HEK293 (cell line): ENCODE measurements at regions not wholly inside any gene's neighbourhood (a gene's known extent, or its start where the extent isn't known, plus 50 kb on each side); places are given as distances from the start of the nearest gene placed in this dataset.

Experiments
- CTCF ChIA-PET: fragments of 350-600 bp; formaldehyde crosslinking; extraction: SDS; loops from one replicate; lab custom pipeline; 2021; ENCODE audit warnings: antibody characterized with exemption; lab: Yijun Ruan, JAX
- POLR2A ChIA-PET: fragments of 300-600 bp; formaldehyde crosslinking; extraction: SDS; loops from one replicate; lab custom pipeline; 2020; ENCODE audit warnings: antibody characterized with exemption, inconsistent platforms; lab: Yijun Ruan, JAX
- H3K27ac ChIP-seq: fragments of 200-500 bp; sonication (Bioruptor generic); 2 replicates; pipeline ENCODE4 v1.5.1; 2014; ENCODE audit warnings: low read depth, low read length, control low read depth, inconsistent platforms; ENCODE audit errors: extremely low read depth
- H3K36me3 ChIP-seq, 2 experiments: fragments of 200-500 bp in 1 of 2; sonication (Bioruptor generic) in 1 of 2; 1 replicate in 1 of 2; 2 replicates in 1 of 2; pipeline ENCODE4 v1.5.1; 2014 to 2017; ENCODE audit warnings: inconsistent platforms in 2 of 2, low read length in 2 of 2; ENCODE audit not compliant: control insufficient read depth in 2 of 2, insufficient read depth in 1 of 2
- H3K4me1 ChIP-seq: fragments of 200-500 bp; sonication (Bioruptor generic); 2 replicates; pipeline ENCODE4 v1.5.1; 2014; ENCODE audit warnings: mild to moderate bottlenecking, low read length, inconsistent platforms; ENCODE audit not compliant: control insufficient read depth, insufficient read depth
- H3K4me3 ChIP-seq: 2 replicates; pipeline ENCODE4 v1.5.1; 2011; ENCODE audit warnings: low read depth, mild to moderate bottlenecking, control low read depth, low read length, moderate library complexity
- H3K9me3 ChIP-seq: fragments of 200-500 bp; sonication (Bioruptor generic); 2 replicates; pipeline ENCODE4 v1.5.1; 2014; ENCODE audit warnings: low read depth, low read length, inconsistent platforms; ENCODE audit not compliant: control insufficient read depth, insufficient read depth
- BCL11B ChIP-seq: fragments of 450-650 bp; formaldehyde crosslinking; IDR thresholded peaks from 2 replicates; pipeline ENCODE4 v1.5.1; 2016; ENCODE audit warnings: low read depth, missing biosample characterization, missing genetic modification characterization
- EGR2 ChIP-seq: fragments of 450-650 bp; formaldehyde crosslinking; IDR thresholded peaks from 2 replicates; pipeline ENCODE4 v1.5.1; 2016; ENCODE audit warnings: low read depth, missing biosample characterization, missing genetic modification characterization
- ELK4 ChIP-seq: IDR thresholded peaks from 2 replicates; pipeline ENCODE4 v1.6.1; 2011; ENCODE audit warnings: mild to moderate bottlenecking, low read depth, low read length, borderline replicate concordance
- GFI1B ChIP-seq: fragments of 450-650 bp; formaldehyde crosslinking; IDR thresholded peaks from 2 replicates; pipeline ENCODE4 v1.5.1; 2016; ENCODE audit warnings: missing biosample characterization, missing genetic modification characterization
- GLIS1 ChIP-seq: fragments of 450-650 bp; formaldehyde crosslinking; IDR thresholded peaks from 2 replicates; pipeline ENCODE4 v1.5.1; 2016; ENCODE audit warnings: missing biosample characterization, missing genetic modification characterization
- KLF1 ChIP-seq: fragments of 450-650 bp; formaldehyde crosslinking; IDR thresholded peaks from 2 replicates; pipeline ENCODE4 v1.5.1; 2016; ENCODE audit warnings: missing biosample characterization, missing genetic modification characterization
- OSR2 ChIP-seq: fragments of 450-650 bp; formaldehyde crosslinking; IDR thresholded peaks from 2 replicates; pipeline ENCODE4 v1.5.1; 2016; ENCODE audit warnings: missing biosample characterization, missing genetic modification characterization
- PRDM1 ChIP-seq: fragments of 450-650 bp; formaldehyde crosslinking; IDR thresholded peaks from 2 replicates; pipeline ENCODE4; 2016; ENCODE audit warnings: missing biosample characterization, missing genetic modification characterization
- ZEB2 ChIP-seq: fragments of 450-650 bp; formaldehyde crosslinking; IDR thresholded peaks from 2 replicates; pipeline ENCODE4 v1.5.1; 2016; ENCODE audit warnings: missing biosample characterization, missing genetic modification characterization
- ZFP37 ChIP-seq: fragments of 450-650 bp; formaldehyde crosslinking; IDR thresholded peaks from 2 replicates; pipeline ENCODE4 v1.5.1; 2016; ENCODE audit warnings: missing biosample characterization, missing genetic modification characterization
- ZFP69B ChIP-seq: fragments of 450-650 bp; formaldehyde crosslinking; IDR thresholded peaks from 2 replicates; pipeline ENCODE4 v1.5.1; 2016; ENCODE audit warnings: missing biosample characterization, missing genetic modification characterization
- ZNF140 ChIP-seq: fragments of 450-650 bp; formaldehyde crosslinking; IDR thresholded peaks from 2 replicates; pipeline ENCODE4 v1.5.1; 2016; ENCODE audit warnings: missing biosample characterization, missing genetic modification characterization
- ZNF174 ChIP-seq: fragments of 450-650 bp; formaldehyde crosslinking; IDR thresholded peaks from 2 replicates; pipeline ENCODE4 v1.5.0; 2017; ENCODE audit warnings: missing biosample characterization, mild to moderate bottlenecking, missing genetic modification characterization
- ZNF221 ChIP-seq: fragments of 450-650 bp; formaldehyde crosslinking; IDR thresholded peaks from 2 replicates; pipeline ENCODE4 v1.5.1; 2017; ENCODE audit warnings: missing biosample characterization, missing genetic modification characterization, borderline replicate concordance
- ZNF26 ChIP-seq: fragments of 450-650 bp; formaldehyde crosslinking; IDR thresholded peaks from 2 replicates; pipeline ENCODE4 v1.5.1; 2016; ENCODE audit warnings: missing biosample characterization, missing genetic modification characterization
- ZNF335 ChIP-seq: fragments of 450-650 bp; formaldehyde crosslinking; conservative IDR thresholded peaks from 2 replicates; pipeline ENCODE4 v1.5.1; 2016; ENCODE audit warnings: missing biosample characterization, missing genetic modification characterization
- ZNF404 ChIP-seq: fragments of 450-650 bp; formaldehyde crosslinking; IDR thresholded peaks from 2 replicates; pipeline ENCODE4 v1.5.1; 2017; ENCODE audit warnings: missing biosample characterization, missing genetic modification characterization
- ZNF529 ChIP-seq: fragments of 450-650 bp; formaldehyde crosslinking; IDR thresholded peaks from 2 replicates; pipeline ENCODE4 v1.5.1; 2017; ENCODE audit warnings: missing genetic modification characterization, missing biosample characterization; ENCODE audit not compliant: insufficient replicate concordance
- ZNF596 ChIP-seq: fragments of 450-650 bp; IDR thresholded peaks from 2 replicates; pipeline ENCODE4 v1.5.0; 2018; ENCODE audit warnings: missing biosample characterization, mild to moderate bottlenecking, missing genetic modification characterization, moderate library complexity
- ZNF600 ChIP-seq: fragments of 450-650 bp; formaldehyde crosslinking; IDR thresholded peaks from 2 replicates; pipeline ENCODE4 v1.5.1; 2016; ENCODE audit warnings: missing biosample characterization, missing genetic modification characterization
- ZNF660 ChIP-seq: fragments of 450-650 bp; IDR thresholded peaks from 2 replicates; pipeline ENCODE4 v1.5.1; 2018; ENCODE audit warnings: missing biosample characterization, mild to moderate bottlenecking, missing genetic modification characterization
- ZNF677 ChIP-seq: fragments of 450-650 bp; IDR thresholded peaks from 2 replicates; pipeline ENCODE4 v1.5.0; 2018; ENCODE audit warnings: missing biosample characterization, mild to moderate bottlenecking, missing genetic modification characterization, moderate library complexity
- ZNF837 ChIP-seq: fragments of 450-650 bp; formaldehyde crosslinking; IDR thresholded peaks from 2 replicates; pipeline ENCODE4 v1.5.1; 2016; ENCODE audit warnings: missing biosample characterization, missing genetic modification characterization
- ZXDB ChIP-seq: fragments of 450-650 bp; formaldehyde crosslinking; IDR thresholded peaks from 2 replicates; pipeline ENCODE4 v1.5.1; 2016; ENCODE audit warnings: missing biosample characterization, missing genetic modification characterization
- TF ChIP-seq, protein P1 (sequence below): fragments of 450-650 bp; formaldehyde crosslinking; IDR thresholded peaks from 2 replicates; pipeline ENCODE4 v1.5.1; 2016; ENCODE audit warnings: missing biosample characterization, missing genetic modification characterization, low read depth
- TF ChIP-seq, protein P2 (sequence below): fragments of 450-650 bp; formaldehyde crosslinking; IDR thresholded peaks from 2 replicates; pipeline ENCODE4 v1.5.1; 2016; ENCODE audit warnings: missing biosample characterization, missing genetic modification characterization
- TF ChIP-seq, protein P3 (sequence below): fragments of 450-650 bp; formaldehyde crosslinking; IDR thresholded peaks from 2 replicates; pipeline ENCODE4 v1.5.1; 2016; ENCODE audit warnings: missing biosample characterization, missing genetic modification characterization

DNA sequence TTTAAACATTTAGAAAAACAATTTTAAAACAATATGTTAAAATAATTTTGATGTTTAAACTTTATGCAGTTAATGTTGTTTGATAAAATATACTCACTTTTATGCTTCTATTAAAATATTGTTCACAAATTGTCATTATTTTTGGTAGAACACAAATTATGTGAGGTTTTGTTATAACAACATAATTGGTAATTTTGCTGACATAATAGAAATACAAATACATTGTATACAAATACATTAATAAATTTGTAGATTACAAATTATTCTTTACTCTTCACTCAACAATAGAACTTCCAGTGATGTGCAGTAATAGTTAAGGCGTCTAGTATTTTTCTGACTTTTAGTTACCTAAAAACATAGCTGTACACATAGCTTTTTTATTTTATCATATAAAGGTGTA lies 1472.4 kb upstream of the ADGRL3 start:
- Histone ChIP-seq H3K9me3 (no peaks in the 10 kb centered on the region), H3K4me1 (no peaks in the 10 kb centered on the region), H3K27ac (no peak overlapping the region), H3K36me3 (no peaks in the 10 kb centered on the region), H3K4me3 (no peak overlapping the region)
- TF ChIP-seq ZNF600 (tag by site-specific recombination): no peak
- no peak for TF ChIP-seq BCL11B (tag by site-specific recombination)
- TF ChIP-seq ZNF529 (tag by site-specific recombination): no peak
- no peak for TF ChIP-seq ZFP37
- TF ChIP-seq ZNF335 (tag by site-specific recombination): no peak
- TF ChIP-seq ZNF221 (tag by site-specific recombination): no peak
- no peak for TF ChIP-seq PRDM1 (tag by site-specific recombination)
- TF ChIP-seq, protein P1, sequence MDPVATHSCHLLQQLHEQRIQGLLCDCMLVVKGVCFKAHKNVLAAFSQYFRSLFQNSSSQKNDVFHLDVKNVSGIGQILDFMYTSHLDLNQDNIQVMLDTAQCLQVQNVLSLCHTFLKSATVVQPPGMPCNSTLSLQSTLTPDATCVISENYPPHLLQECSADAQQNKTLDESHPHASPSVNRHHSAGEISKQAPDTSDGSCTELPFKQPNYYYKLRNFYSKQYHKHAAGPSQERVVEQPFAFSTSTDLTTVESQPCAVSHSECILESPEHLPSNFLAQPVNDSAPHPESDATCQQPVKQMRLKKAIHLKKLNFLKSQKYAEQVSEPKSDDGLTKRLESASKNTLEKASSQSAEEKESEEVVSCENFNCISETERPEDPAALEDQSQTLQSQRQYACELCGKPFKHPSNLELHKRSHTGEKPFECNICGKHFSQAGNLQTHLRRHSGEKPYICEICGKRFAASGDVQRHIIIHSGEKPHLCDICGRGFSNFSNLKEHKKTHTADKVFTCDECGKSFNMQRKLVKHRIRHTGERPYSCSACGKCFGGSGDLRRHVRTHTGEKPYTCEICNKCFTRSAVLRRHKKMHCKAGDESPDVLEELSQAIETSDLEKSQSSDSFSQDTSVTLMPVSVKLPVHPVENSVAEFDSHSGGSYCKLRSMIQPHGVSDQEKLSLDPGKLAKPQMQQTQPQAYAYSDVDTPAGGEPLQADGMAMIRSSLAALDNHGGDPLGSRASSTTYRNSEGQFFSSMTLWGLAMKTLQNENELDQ (tag by site-specific recombination): no peak
- TF ChIP-seq OSR2 (tag by site-specific recombination): no peak
- no peak for TF ChIP-seq ZFP69B (tag by site-specific recombination)
- no peak for TF ChIP-seq EGR2 (tag by site-specific recombination)
- CTCF ChIA-PET: no interaction called here
- POLR2A ChIA-PET: no interaction called here

GRCh38 chr4:59728496-59728895 lies 1471.6 kb upstream of the ADGRL3 start:
- TF ChIP-seq ZEB2 (no peak), ZNF26 (tag by site-specific recombination) (no peak), GLIS1 (tag by site-specific recombination) (no peak), GFI1B (tag by site-specific recombination) (no peak), ZNF660 (no peak), ZNF404 (tag by site-specific recombination) (no peak), ZXDB (tag by site-specific recombination) (no peak)
- TF ChIP-seq, protein P2, sequence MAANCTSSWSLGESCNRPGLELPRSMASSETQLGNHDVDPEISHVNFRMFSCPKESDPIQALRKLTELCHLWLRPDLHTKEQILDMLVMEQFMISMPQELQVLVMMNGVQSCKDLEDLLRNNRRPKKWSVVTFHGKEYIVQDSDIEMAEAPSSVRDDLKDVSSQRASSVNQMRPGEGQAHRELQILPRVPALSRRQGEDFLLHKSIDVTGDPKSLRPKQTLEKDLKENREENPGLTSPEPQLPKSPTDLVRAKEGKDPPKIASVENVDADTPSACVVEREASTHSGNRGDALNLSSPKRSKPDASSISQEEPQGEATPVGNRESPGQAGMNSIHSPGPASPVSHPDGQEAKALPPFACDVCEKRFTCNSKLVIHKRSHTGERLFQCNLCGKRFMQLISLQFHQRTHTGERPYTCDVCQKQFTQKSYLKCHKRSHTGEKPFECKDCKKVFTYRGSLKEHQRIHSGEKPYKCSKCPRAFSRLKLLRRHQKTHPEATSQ (tag by site-specific recombination): no peak
- TF ChIP-seq, all 188 proteins: peak for 0
- Histone ChIP-seq H3K36me3 (no peaks in the 10 kb centered on the region), H3K4me1 (no peaks in the 10 kb centered on the region), H3K4me3 (no peak overlapping the region), H3K27ac (no peak overlapping the region), H3K9me3 (no peaks in the 10 kb centered on the region)
- ChIA-PET POLR2A (no interaction called here), CTCF (no interaction called here)

GRCh38 chr4:59729321-59729720 lies 1470.8 kb upstream of the ADGRL3 start:
- no peaks in the 10 kb centered on the region for H3K9me3 ChIP-seq
- ChIA-PET CTCF (no interaction called here), POLR2A (no interaction called here)
- no peak for TF ChIP-seq OSR2 (tag by site-specific recombination)
- no peak for TF ChIP-seq ZNF677
- no peak for TF ChIP-seq ZNF837 (tag by site-specific recombination)
- TF ChIP-seq ZNF174 (tag by site-specific recombination): no peak
- TF ChIP-seq ZNF140 (tag by site-specific recombination): no peak
- TF ChIP-seq KLF1 (tag by site-specific recombination): no peak
- no peak for TF ChIP-seq ZNF596 (tag by site-specific recombination)
- TF ChIP-seq ZFP69B (tag by site-specific recombination): no peak
- no peak for TF ChIP-seq ZNF404 (tag by site-specific recombination)
- TF ChIP-seq, protein P3, sequence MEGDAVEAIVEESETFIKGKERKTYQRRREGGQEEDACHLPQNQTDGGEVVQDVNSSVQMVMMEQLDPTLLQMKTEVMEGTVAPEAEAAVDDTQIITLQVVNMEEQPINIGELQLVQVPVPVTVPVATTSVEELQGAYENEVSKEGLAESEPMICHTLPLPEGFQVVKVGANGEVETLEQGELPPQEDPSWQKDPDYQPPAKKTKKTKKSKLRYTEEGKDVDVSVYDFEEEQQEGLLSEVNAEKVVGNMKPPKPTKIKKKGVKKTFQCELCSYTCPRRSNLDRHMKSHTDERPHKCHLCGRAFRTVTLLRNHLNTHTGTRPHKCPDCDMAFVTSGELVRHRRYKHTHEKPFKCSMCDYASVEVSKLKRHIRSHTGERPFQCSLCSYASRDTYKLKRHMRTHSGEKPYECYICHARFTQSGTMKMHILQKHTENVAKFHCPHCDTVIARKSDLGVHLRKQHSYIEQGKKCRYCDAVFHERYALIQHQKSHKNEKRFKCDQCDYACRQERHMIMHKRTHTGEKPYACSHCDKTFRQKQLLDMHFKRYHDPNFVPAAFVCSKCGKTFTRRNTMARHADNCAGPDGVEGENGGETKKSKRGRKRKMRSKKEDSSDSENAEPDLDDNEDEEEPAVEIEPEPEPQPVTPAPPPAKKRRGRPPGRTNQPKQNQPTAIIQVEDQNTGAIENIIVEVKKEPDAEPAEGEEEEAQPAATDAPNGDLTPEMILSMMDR (tag by site-specific recombination): no peak
- no peak for TF ChIP-seq ELK4

More at GRCh38 chr4:59729321-59729720, 1470.8 kb upstream of the ADGRL3 start:
- H3K27ac ChIP-seq: no peak overlapping the region
- no peaks in the 10 kb centered on the region for H3K4me1 ChIP-seq
- no peaks in the 10 kb centered on the region for H3K36me3 ChIP-seq
- H3K4me3 ChIP-seq: no peak overlapping the region
